ENCODE measurements at regions not wholly inside any gene's neighbourhood (a gene's known extent, or its start where the extent isn't known, plus 50 kb on each side); places are given as distances from the start of the nearest gene placed in this dataset.

DNA sequence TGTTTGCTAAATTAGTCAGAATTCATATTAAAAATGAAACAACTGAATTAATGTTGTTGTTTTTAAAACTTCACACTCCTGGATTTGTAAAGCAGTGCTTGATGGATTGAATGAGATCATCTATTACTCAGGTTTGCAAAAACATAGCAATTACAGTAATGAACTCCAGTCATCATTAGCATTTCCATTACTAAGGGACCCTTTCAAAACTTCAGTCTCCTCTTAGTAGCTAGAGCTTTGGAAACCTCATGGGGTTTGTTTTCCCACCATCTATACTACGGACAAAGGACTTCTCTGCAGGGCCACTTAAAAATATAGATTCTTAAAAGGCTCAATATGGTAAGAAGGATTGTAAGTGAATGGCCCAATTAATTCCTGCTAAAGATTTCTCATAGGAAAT is 174.5 kb upstream of the PRNP start:
- DNase-seq, result no peak

DNA sequence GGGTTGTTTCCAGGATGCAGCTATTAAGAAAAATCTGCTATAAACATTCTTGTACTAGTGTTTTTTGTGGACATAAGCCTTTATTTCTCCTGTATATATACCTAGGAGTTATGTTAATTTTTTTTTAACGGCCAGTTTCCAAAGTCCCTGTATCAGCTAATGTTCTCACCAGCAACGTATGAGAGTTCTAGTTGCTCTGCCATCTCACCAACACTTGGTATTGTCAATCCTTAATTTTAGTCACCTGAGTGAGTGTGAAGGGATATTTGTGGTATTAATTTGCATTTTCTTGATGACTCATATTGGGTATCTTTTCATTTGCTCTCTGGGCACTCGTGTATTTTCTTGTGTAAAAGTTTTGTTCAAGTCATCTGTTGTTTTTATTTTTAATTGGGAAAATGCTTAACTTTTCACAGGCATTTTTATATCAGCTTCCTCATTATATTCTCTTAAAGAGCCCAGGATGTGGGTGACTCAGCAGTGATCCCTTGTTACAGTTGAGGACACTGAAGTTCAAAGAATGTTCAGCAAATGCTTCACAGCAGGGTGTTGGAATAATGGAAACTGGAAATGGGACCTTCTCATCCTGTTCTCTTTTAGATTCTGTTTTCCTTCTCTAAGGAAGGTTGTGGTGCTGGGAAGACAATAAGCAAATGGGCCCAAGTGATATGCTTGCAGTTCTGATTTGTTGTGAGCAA is 176.3 kb upstream of the PRNP start:
- DNase-seq, result no peak

DNA sequence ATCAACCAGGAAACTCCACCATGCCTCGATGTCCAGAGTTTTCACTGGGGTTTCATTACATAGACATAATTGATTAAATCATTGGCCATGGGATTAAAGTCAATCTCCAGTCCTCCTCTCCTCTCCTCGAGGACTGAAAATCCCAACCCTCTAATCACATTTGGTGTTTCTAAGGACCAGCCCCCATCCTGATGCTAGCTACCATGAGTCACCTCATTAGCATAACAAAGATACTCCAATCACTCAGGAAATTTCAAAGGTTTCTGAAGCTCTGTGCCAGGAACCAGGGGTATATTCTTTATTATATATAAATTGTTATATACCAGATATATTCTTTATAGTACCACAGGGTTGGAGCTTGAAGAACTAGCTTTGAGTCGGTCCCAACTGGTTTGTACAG is 177.5 kb upstream of the PRNP start:
- DNase-seq, result no peak

DNA sequence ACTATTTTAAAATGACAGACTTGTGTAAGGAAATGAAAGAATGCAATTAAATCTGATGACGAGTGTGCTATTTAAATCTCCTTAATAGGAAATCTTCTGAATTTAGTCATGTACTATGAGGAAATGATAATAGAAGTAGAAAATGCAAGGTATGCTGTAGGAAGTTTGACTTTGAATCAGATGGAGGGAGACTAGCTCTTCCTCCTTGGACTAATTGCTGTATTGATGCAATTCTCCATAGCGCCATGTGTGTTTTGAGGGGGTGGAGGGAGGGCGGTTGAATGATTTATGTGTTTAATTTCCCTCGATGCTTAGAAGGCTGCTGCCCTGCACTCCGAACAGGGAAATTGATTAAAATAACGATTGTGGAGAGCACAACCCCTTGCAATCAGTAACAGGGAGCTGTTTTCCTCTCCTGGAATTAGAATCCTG is 179.0 kb upstream of the PRNP start:
- DNase-seq, result no peak

DNA sequence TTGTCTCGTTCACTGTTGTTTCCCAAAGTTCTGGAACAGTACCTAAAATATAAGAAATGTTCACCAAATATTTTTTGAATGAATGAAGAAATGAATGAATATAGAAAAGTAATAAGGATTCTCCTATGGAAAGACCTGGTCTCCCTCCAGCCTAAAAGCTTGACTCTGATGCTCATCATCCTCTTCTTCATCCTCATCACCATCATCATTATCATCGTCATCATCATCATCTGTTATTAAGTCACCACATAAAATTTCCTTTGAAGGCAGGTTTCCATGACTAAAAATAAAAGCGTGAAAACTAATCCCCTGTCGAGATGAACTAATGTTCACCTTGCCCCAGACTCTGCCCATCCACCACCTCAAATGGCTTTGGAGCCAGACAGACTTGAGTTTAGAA is 181.4 kb upstream of the PRNP start:
- no peak for DNase-seq

DNA sequence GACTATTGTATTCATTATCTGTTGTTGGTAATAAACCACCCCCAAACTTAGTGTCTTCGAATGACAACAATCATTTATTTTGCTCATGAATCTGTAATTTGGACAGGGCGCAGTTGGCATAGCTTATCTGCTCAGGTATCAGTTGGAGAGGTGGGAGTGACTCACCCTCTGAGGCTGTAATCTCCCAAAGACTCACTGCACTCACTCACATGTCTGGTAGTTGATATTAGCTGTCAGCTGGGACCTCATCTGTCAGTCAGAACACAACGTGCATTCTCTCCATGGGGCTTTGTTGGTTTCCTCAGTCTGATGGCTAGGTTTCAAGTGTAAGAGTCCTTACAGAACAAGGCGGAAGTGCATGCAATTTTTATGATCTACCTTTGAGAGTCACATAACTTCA is 183.5 kb upstream of the PRNP start:
- DNase-seq, result no peak

DNA sequence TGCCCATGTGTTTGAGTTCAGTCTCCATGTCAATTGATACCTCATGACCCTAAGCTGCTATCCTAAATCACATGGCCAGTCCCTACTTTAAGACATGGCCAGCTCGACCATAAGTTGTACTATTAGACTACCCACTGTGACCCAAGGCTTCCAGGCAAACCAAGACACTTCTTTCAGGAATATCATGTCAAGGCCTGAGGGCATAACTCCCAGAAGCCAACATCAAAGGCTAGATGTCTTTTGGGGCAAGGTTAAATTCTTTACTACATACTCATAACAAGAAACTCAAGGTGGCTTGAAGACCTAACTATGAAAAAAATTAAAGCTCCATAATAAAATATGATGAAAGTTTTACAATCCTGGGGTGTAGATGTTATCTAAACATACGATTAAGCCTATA is 192.9 kb upstream of the PRNP start:
- DNase-seq, result no peak

DNA sequence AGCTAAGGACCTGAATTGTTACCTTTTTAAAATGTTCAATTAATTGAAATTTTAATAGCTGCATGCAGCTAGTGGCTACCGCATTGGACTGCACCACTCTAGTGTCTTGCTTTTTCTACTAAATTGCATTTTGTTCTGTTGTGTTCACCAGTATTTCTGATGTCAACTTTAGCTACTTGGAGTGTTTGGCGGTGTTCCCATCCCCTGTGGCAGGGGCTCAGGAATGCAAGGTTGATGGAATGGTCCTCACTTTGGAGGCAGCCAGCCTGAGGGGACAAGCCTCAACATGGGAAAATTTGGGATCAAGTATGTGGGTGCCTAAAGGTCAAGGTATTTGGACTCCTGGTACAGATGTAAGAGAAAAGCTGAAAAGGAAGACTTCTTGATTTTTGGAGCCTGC is 194.6 kb upstream of the PRNP start:
- no peak for DNase-seq

DNA sequence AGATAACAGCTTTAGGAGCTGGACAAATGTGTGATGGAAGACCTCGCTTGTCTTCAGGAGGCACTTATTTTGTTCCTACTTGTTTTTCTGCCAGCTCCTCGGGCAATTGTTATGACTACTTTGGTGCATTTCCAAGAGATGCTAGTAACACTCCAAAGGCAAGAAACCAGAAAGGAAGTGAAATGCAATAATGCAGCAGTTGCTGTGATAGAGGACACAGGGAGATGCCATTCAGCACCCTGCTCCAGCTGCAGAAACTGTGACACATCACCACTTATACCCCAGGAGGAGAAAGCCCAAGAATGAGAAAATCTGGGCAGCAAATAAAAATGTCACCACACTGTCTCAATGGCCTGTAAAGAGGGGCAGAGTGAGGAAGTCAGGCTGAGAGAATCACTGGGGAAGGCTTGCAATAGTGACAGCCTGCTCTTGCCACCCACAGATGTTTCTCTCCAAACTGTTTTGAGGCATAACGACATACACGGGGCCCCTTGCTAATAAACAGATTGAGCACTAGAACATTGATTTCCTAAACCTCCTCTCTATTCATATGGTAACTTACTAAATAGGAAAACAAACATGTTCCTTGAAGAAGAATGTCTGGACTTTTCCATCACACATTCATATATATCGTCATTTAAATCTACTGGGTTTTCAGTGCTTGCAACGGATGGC is 195.5 kb upstream of the PRNP start:
- DNase-seq, result no peak

DNA sequence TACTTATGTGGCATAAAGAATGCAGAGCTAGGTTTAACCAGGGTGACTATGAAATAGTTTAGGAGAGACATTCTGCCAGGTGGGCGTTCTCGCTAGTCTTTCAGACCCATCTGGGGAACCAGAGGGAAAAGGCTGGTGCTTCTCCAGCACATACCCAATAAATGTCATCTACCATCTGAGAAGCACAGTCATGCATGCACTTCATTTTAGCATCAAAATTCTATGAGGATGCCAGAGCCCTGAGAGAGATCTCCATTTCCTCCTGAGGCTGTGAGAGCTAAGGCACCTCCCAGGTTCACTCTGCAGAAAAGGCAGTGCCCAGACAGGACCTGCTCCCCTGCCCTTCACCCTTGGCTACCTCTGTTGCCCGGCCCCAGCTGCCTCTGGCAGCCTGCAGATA is 196.2 kb upstream of the PRNP start:
- DNase-seq, result no peak

DNA sequence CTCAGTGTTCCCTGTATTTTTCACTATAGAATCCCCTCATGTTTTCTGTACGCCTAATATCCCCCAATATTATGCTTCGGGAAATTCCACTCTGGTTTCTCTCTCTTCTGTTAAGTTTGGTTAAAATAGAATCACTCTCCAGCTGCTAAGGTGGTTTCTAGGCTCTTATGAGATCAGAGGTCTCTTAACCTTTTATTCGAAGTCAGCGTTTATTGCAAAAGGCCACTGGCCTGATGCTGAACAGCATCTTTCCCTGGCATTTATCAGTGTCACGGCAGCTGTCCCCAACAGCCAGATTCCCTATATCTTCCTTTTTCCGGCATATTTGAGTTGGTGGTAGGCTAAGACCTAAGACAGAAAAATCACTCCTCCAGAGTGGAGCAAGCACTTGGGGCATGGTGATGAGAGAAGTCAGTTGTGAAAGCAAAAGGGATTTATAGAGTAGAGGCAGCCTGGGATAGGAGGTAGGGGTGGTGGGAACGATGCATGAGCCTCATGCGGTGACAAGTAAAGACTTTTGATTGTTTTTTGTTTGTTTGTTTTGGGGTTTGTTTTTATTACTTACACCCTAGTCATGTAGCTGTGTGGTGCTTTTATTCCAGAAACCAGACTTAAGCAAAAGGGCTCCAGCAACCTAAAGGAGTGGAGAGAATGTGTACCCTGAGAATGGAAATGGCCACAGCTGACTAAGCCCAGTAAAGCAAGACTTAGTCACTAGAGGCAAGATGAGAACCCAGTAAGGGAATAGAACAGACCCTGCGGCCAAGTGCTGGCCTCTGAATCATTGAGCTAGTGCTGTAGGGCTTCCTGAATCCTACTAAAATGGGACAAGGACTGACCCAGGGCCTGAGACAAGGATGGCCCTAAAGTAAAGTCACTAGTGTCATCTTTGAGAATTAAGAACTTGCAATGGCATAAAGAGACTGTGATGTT is 197.6 kb upstream of the PRNP start:
- DNase-seq, result no peak

DNA sequence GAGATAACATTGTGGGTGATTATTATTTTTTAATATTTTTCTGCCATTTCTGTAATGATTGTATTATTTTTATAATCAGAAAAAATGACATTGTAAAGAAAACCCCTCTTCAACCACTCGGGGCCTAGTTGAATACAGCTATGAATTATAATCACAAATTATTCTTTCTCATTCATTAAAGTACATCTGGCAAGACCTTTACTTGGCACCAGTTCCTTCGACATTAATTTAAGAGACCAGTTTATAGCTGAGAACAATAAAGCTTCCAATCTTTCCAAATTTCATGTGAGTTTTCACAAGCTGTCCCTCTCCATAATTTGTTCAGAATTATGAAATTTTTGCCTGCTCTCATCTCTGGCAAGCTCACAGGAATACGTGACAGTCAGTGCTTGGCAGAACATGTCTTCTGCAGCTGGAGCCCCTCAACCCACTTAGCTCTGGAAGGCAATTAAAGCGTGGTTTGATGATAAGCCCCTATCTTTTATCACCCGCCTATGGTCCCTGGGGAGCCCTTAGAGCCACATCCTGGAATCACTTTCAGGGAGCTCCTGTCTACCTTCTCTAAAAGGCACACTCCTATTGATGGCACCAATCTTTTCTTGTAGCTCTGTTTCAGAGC is 201.8 kb upstream of the PRNP start:
- no peak for DNase-seq

DNA sequence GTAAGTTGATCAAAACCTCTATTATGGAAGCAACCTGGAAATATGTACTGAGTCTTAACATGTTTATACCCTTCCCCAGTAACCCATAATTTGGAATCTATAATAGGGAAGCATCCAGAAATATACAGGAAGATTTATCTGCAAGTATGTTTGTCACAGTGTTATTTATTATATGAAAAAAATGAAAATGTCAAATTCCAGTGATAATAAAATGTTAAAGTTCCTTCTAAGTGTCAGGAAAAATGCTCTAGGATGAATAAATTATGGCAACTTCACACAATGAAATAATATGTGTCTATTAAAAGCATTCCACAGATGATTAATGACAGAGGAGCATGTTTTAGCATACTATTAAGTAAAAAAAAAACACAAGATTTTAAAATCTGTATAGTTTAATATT is 202.3 kb upstream of the PRNP start:
- DNase-seq, result no peak

DNA sequence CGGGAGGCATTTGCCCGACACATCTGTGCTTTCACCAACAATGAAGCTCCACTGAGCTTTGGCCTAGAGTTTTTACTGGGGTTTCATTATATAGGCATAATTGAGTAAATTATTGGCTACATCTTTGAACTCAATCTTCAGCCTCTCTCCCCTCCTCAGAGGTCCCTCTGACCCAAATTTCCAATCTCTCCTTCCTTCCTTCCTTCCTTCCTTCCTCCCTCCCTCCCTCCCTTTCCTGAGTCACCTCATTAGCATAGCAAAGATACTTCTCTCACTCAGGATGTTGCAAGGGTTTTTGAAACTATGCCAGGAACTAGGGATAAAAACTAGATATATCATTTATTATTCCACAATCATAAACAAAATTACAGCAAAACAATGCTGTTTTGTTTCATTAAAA is 202.8 kb upstream of the PRNP start:
- no peak for DNase-seq

DNA sequence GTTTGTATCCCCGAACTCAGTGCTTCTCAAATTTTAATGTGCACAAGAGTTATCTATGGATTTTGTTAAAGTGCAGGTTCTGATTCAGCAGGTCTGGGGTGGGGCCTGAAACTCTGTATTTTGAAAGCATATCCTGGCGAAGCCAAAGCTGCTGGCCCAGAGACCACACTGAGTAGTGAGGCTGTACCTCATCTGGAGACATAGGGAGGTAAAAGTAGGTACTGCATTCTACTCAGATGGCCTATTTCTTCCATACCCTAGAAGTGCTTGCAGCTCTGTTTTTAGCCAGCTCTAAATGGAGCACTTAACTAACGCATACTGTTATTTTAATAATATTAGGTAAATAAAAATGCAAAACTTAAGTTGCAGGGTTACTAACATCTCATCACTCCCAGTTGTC is 206.2 kb upstream of the PRNP start:
- DNase-seq, result no peak

DNA sequence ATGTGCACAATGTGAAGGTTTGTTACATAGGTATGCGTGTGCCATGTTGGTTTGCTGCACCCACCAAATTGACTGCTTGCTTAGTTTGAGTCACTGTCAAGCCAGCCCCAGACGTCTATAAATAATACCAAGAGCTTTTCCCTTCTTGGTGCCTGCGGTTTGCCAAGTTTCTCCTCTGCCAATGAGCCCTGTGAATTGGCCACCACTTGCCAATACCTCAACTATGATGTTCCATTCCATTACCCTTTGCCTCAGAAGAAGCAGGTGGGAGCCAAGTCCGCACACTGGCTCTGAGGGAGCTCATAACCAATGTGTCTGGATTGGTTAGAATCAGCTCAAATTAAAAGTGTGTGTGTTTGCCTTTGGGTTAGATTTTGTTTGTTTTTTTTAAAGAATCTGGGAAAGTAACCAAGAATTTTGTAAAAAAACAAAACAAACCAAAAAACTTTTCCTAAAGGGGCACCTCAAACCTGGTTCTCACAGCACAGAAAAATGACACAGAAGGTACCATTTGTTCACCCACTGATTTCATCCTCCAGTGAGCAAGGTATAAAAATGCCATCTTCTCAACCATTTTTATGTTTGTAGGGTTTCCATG is 209.3 kb upstream of the PRNP start:
- no peak for DNase-seq

DNA sequence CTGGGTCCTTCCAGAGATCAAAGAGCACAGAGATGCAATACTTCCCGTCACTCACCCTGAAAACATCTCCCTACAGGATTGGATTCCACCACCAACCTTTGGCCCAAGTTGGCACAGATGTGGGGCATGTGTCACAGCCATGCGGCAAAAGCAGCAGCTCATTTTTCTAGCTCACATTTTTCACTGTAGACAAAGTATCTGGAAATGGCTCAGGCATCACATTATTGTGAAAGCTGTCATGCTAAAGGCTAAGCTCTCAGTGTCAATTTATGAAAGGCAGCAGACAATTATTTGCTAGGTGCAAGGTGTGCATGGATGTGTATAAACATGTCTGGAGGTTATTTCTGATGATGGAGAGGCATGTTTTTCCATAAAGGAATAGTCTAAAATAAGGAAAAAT is 213.3 kb upstream of the PRNP start:
- no peak for DNase-seq

DNA sequence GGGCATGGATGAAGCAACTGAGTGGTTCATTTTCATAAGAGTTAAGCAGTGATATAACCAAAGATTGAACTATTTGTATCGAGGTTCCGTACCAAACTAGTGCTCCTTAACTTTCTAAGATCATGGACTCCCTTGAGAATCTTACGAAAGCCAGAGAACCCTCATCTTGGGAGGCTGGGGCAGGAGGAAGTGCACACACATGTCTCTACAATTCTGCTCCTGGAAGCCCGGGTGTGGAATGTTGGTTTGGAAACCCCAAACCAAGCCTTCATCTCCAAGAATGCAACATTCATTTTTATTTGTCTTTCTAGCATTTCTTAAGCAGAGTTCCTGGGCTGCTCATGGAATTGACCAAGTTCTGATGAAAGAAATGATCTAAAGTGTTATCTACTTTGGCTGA is 215.0 kb upstream of the PRNP start:
- DNase-seq, result no peak

DNA sequence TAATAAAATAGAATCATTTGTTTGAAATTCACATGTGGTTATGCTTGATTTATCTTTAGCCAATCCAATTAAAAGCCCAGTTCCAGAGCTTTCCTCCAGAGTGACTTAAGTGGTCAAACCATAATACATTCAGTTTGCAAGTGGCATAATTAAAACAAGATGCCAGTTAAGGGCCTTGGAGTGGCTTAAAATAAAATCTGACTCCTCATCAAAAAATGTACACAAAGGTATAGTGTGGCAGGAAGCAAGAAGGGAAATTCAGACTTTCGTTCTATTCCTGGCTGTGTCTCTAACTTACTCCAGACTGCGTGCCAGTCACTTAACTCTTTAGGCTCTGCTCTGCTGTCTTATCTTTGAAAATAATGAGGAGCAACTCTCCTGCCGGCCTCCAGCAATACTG is 215.9 kb upstream of the PRNP start:
- no peak for DNase-seq

DNA sequence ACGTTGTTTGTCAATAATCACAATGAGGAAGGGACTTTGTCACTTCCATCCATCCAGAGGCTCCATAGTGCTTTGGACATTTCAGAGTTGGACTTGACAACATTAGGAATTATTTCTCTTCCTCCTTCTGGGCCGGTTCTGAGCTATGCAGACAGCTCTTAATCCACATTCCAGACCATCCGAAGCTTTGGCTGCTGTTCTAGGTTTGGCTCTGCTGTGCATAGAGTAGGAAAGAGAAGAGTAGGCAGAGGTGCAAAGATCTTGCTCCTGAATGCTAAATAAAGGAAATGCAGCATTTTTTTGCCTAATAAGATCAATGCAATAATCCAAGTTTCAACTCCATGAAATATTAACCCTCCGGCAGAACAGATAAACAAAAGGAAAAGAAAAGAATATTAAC is 216.3 kb upstream of the PRNP start:
- no peak for DNase-seq

DNA sequence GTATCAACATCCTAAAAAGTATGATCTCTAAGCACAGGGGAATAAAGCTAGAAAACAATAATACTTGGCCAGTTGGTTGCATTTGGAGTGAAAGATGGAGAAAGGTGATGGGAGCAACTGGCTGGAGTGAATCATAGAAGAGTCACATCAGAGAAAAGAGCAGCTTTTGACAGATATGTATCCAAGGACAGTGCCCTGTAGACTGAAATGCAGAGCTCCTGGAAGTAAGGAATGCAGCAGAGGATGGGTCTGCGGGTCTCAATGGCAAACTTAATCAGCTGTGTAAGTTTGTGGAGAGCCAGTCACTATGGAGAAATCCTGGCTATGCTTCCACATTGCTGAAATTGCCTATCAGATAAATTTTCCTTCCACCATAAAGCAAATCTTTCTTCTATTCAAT is 218.1 kb upstream of the PRNP start:
- DNase-seq, result no peak

DNA sequence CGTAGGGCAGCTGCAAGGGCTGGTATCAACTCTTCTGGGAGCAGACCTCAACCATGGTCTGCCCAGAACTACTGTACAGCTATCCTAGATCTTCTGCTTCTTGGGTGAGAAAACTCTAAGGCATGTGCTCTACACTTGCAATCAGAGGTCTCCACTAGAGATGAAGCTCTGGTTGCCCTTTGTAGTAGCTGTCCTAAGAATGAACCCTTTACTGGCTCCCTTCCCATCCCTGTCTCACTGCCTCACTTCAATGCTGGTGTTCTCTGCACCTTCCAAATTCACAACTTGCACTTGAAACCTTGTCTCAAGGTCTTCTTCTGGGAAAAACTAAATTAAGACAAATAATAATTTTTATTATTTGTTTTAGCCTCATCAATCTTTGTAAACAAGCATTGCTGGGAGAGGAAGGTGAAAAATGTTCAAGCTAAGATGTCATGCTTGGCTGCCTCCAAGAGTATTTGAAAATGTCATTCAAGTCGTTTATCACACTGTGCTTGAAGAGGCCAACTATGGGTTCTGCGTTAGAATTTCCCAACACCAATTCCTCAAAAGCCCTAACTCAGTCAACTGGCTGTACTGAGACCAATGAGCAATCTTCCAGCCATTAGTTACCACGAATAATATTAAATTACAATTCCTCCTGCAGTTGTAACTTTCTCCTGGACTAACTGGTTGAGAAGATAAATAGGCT is 216.9 kb upstream of the ADRA1D start:
- no peak for DNase-seq

All from CD4-positive, alpha-beta T cell treated with Interleukin-6 for 4 hours (primary cell).